Thoracic aorta (tissue), 2 donors: ENCODE measurements at regions not wholly inside any gene's neighbourhood (a gene's known extent, or its start where the extent isn't known, plus 50 kb on each side); places are given as distances from the start of the nearest gene placed in this dataset.

Experiments used
- ATAC-seq: fragments of 150-250 bp; one replicate; pipeline ENCODE4 v1.8.0; 2017; ENCODE audit warnings: low read depth; ENCODE audit not compliant: insufficient number of reproducible peaks, low FRiP score
- DNase-seq: peaks from one replicate; pipeline ENCODE4 v3.0.0-alpha.2; 2020; ENCODE audit warnings: low spot score
- H3K27ac ChIP-seq, 2 donors: fragments of 200-600 bp; sonication (generic); 1 replicate in 1 of 2; 2 replicates in 1 of 2; pipeline ENCODE4 v1.5.1; 2016; ENCODE audit warnings: mild to moderate bottlenecking in 2 of 2, moderate library complexity in 2 of 2
- H3K27me3 ChIP-seq: fragments of 200-600 bp; sonication (generic); replicated peaks from 2 replicates; pipeline ENCODE4 v1.6.0; 2016; ENCODE audit warnings: mild to moderate bottlenecking; ENCODE audit not compliant: insufficient read depth
- H3K36me3 ChIP-seq: fragments of 200-600 bp; sonication (generic); one replicate; pipeline ENCODE4 v1.5.1; 2016
- H3K4me1 ChIP-seq, 2 donors: fragments of 200-600 bp; sonication (generic); 1 replicate in 1 of 2; 2 replicates in 1 of 2; pipeline versions ENCODE4 v1.5.1 to v1.6.0; 2016; ENCODE audit warnings: low read depth in 2 of 2, mild to moderate bottlenecking in 1 of 2; ENCODE audit not compliant: control insufficient read depth in 1 of 2
- H3K4me3 ChIP-seq: fragments of 200-600 bp; sonication (generic); 2 replicates; pipeline ENCODE4 v1.5.1; 2016; ENCODE audit warnings: mild to moderate bottlenecking
- H3K9me3 ChIP-seq: fragments of 200-600 bp; sonication (generic); 2 replicates; pipeline ENCODE4 v1.5.1; 2016
- TF ChIP-seq, protein P1 (sequence below): fragments of 200-600 bp; sonication (generic); IDR thresholded peaks from one replicate; pipeline ENCODE4 v1.5.1; 2019; ENCODE audit warnings: antibody characterized with exemption

DNA sequence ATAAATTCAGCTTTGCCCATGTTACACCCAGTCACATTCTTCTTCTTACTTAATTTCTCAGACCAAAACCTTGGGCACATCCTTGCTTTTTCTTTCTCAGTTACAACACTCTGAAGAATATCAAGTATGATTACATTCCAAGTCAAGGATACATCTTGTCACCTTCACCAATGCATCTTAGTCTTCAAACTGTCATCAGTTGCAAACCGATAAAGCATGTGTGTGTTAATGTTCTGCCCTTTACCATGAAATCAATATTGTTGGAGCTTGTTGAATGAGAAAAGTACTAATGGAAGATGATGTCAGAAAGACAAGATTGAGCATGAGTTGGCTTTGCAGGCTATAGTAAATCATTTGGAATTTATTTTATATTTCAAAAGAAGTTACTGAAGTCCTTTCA, 764.6 kb downstream of the NCAM2 start:
- no peak overlapping the region for H3K4me3 ChIP-seq
- no peak overlapping the region for H3K27ac ChIP-seq
- no peaks in the 10 kb centered on the region for H3K9me3 ChIP-seq
- ATAC-seq (no peak), DNase-seq (no peak)
- H3K36me3 ChIP-seq, result no peaks in the 10 kb centered on the region
- H3K4me1 ChIP-seq, result no peaks in the 10 kb centered on the region
- H3K27me3 ChIP-seq, result no peaks in the 10 kb centered on the region
- TF ChIP-seq, protein P1, sequence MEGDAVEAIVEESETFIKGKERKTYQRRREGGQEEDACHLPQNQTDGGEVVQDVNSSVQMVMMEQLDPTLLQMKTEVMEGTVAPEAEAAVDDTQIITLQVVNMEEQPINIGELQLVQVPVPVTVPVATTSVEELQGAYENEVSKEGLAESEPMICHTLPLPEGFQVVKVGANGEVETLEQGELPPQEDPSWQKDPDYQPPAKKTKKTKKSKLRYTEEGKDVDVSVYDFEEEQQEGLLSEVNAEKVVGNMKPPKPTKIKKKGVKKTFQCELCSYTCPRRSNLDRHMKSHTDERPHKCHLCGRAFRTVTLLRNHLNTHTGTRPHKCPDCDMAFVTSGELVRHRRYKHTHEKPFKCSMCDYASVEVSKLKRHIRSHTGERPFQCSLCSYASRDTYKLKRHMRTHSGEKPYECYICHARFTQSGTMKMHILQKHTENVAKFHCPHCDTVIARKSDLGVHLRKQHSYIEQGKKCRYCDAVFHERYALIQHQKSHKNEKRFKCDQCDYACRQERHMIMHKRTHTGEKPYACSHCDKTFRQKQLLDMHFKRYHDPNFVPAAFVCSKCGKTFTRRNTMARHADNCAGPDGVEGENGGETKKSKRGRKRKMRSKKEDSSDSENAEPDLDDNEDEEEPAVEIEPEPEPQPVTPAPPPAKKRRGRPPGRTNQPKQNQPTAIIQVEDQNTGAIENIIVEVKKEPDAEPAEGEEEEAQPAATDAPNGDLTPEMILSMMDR, result no peak

DNA sequence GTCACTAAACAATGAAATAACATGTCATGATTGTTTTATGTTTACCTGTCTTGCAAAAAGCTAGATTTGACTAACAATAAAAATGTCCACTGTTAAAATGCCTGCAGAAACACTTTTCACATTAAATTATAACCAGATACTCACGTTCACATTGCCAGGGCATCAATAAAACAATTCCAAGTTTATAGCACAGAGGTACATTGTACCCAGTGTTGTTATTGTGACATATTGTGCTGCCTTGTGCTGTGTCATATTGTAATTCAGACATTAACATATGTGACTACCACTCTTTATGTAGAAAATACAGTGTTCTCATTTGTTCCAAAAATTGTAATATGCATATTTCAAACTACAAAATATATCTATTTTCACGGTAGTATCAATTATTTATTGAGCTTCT, 766.1 kb downstream of the NCAM2 start:
- no peak for DNase-seq
- TF ChIP-seq, protein P1, result no peak
- Histone ChIP-seq H3K4me3 (no peak overlapping the region), H3K36me3 (no peaks in the 10 kb centered on the region), H3K27me3 (no peaks in the 10 kb centered on the region), H3K27ac (no peak overlapping the region), H3K4me1 (no peaks in the 10 kb centered on the region), H3K9me3 (no peaks in the 10 kb centered on the region)
- no peak for ATAC-seq

DNA sequence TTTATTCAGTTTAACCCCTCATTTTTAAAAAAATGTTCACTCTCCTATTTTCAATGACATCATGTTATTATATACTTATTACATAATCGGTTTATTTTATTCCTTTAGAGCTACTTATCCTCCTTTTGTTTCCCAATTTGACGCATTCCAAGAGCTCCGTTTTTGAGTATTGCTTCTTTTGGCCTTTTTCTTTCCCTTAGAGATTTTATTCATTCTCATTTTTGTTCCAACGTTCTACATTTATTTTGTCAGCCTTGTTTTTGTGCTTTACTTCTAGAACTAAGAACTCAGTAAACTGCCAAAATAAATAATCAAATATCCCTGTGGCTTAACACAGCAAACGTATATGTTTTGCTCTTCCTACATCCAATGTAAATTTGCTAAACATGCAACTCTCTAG, 769.1 kb downstream of the NCAM2 start:
- no peaks in the 10 kb centered on the region for H3K36me3 ChIP-seq
- no peak for ATAC-seq
- no peaks in the 10 kb centered on the region for H3K27me3 ChIP-seq
- H3K4me3 ChIP-seq, result no peak overlapping the region
- no peak overlapping the region for H3K27ac ChIP-seq
- H3K4me1 ChIP-seq, result no peaks in the 10 kb centered on the region
- no peaks in the 10 kb centered on the region for H3K9me3 ChIP-seq
- no peak for DNase-seq
- TF ChIP-seq, protein P1, result no peak

DNA sequence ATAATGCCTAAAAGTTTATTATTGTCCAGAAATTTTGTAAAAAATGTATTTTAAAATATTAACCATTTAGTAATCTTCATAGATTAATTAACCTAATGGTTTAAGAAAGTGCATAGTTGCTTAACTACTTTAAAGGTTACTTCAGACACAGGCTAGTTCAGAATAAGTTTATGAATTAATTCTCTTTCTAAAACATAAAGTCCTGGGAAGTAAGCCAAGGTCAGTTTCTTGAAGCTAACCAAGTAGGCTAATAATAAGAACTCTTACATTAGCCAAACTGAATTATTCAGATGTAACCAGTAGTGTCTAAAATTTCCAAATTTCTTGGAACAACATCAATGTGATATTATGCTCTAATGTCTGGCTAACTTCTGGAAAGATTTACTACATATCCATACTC, 790.4 kb downstream of the NCAM2 start:
- H3K36me3 ChIP-seq, result no peaks in the 10 kb centered on the region
- ATAC-seq (no peak), DNase-seq (no peak)
- H3K27ac ChIP-seq, result no peak overlapping the region
- no peak overlapping the region for H3K4me3 ChIP-seq
- TF ChIP-seq, protein P1, result no peak
- H3K4me1 ChIP-seq, result no peaks in the 10 kb centered on the region
- no peaks in the 10 kb centered on the region for H3K9me3 ChIP-seq
- H3K27me3 ChIP-seq, result no peaks in the 10 kb centered on the region

DNA sequence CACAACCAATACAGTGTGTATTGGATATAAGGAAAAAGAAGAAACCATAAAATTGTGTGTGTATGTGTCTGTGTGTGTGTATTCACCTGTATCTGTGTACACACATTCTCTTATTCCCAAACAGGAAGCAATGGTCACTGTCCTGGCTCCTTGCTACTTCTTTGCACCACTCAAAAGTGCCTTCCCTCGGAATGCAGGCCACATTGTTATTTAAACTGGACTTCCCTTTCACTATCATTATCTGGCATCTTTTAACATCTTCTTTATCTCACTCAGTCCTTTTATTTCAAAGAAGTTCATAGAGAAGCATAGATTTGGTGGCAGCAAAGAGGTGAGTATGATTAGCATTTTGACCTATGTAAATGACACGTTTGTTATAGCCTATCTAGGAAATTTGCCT, 803.7 kb downstream of the NCAM2 start:
- Histone ChIP-seq H3K4me1 (no peaks in the 10 kb centered on the region), H3K36me3 (no peaks in the 10 kb centered on the region), H3K9me3 (no peaks in the 10 kb centered on the region), H3K4me3 (no peak overlapping the region), H3K27me3 (no peaks in the 10 kb centered on the region), H3K27ac (no peak overlapping the region)
- ATAC-seq, result no peak
- TF ChIP-seq, protein P1, result no peak
- DNase-seq, result no peak
